ENCODE measurements at regions not wholly inside any gene's neighbourhood (a gene's known extent, or its start where the extent isn't known, plus 50 kb on each side); places are given as distances from the start of the nearest gene placed in this dataset.

DNA sequence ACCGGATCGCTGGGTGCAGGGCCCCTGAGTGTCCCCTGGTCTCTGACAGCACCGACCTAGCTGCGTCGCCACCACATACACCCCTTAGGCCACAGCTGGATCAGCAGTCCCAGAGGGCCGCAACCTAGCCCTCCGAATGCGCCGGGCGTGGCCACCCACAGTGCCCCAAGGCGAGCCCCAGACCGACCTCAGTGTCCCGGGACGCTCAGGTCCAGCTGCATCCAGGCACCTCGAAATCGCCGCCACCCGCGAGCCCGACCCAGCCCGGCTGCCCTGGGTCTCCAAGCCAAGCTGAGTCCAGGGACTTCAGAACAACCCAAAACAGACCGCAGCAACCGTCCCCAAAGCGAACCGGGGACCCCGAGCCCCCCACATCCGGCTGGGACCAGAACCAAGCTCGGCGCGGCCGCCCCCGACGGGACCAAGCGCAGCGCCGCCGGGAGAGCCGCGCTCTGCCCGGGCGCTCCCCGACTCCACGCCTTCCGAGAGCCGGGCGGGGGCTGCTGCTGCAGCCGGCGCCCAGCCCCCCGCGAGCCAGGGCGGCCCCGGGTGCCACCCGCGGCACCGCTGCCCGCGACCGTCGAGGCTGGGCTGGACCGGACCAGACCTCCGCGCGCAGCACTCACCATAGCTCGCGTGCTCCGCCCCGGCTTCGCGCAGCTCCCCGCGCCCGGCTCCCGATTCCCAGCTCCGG is 54.6 kb upstream of the ECE1 start:
- TF ChIP-seq CTCF (IDR thresholded peaks at IDR 0.05; ENCODE audit: low read depth, low read length) (no peak), EZH2phosphoT487 (IDR thresholded peaks at IDR 0.05; ENCODE audit: low read depth) (no peak)
